AG04449 (cell line): ENCODE measurements at regions not wholly inside any gene's neighbourhood (a gene's known extent, or its start where the extent isn't known, plus 50 kb on each side); places are given as distances from the start of the nearest gene placed in this dataset.
"Not testable (repeated sequence)": the region's sequence is repeated elsewhere in the genome, so short reads cannot be mapped to it uniquely, and the experiment has no call there.

Experiments
- CTCF ChIA-PET: fragments of 350-600 bp; formaldehyde crosslinking; extraction: SDS; loops from one replicate; lab custom pipeline; 2021; ENCODE audit warnings: antibody characterized with exemption; lab: Yijun Ruan, JAX
- POLR2A ChIA-PET: fragments of 400-600, 350-600 bp; formaldehyde crosslinking; extraction: SDS; loops from one replicate; lab custom pipeline; 2020; ENCODE audit warnings: antibody characterized with exemption, inconsistent platforms; lab: Yijun Ruan, JAX
- DNase-seq: peaks from one replicate; pipeline ENCODE4 v3.0.0-alpha.2; 2010; ENCODE audit warnings: low read depth, low spot score
- H3K4me3 ChIP-seq: 2 replicates; pipeline ENCODE4 v1.5.1; 2011; ENCODE audit warnings: low read depth, mild to moderate bottlenecking, control low read depth, low read length
- CTCF ChIP-seq: IDR thresholded peaks from one replicate; pipeline ENCODE4 v1.5.1; 2011; ENCODE audit warnings: mild to moderate bottlenecking, moderate library complexity, low read length, control low read depth, inconsistent platforms; ENCODE audit not compliant: insufficient read depth; ENCODE audit errors: missing control alignments

- POLR2A ChIA-PET, DNase-seq, CTCF ChIA-PET: not testable (repeated sequence)
Observed at GRCh38 chr14:105721602-105721970, 195.2 kb downstream of the TMEM121 start.

GRCh38 chr14:105721996-105722709 lies 195.8 kb downstream of the TMEM121 start:
- CTCF ChIA-PET, H3K4me3 ChIP-seq, POLR2A ChIA-PET, DNase-seq: not testable (repeated sequence)

More at GRCh38 chr14:105721602-105721970, 195.2 kb downstream of the TMEM121 start:
- H3K4me3 ChIP-seq: not testable (repeated sequence)

GRCh38 chr14:105723271-105723670 lies 196.9 kb downstream of the TMEM121 start:
- POLR2A ChIA-PET, DNase-seq: not testable (repeated sequence)

GRCh38 chr14:105723776-105724175 lies 197.4 kb downstream of the TMEM121 start:
- DNase-seq, POLR2A ChIA-PET, H3K4me3 ChIP-seq, CTCF ChIA-PET: not testable (repeated sequence)

More at GRCh38 chr14:105723271-105723670, 196.9 kb downstream of the TMEM121 start:
- H3K4me3 ChIP-seq, CTCF ChIA-PET: not testable (repeated sequence)

GRCh38 chr14:105729825-105730368 lies 203.5 kb downstream of the TMEM121 start:
- H3K4me3 ChIP-seq, CTCF ChIA-PET, POLR2A ChIA-PET, DNase-seq: not testable (repeated sequence)

- POLR2A ChIA-PET, CTCF ChIA-PET, H3K4me3 ChIP-seq, DNase-seq: not testable (repeated sequence)
Observed at GRCh38 chr14:105730731-105731130, 204.3 kb downstream of the TMEM121 start.

- POLR2A ChIA-PET, DNase-seq, CTCF ChIA-PET, H3K4me3 ChIP-seq: not testable (repeated sequence)
Observed at GRCh38 chr14:105731221-105731985, 205.0 kb downstream of the TMEM121 start.

GRCh38 chr14:105733081-105734065 lies 207.0 kb downstream of the TMEM121 start:
- no peak for TF ChIP-seq CTCF
- ChIA-PET POLR2A (no interaction called here), CTCF (no interaction called here)
- H3K4me3 ChIP-seq: no peak overlapping the region
- no peak for DNase-seq

- POLR2A ChIA-PET, CTCF ChIA-PET, DNase-seq, H3K4me3 ChIP-seq: not testable (repeated sequence)
Observed at GRCh38 chr14:105734241-105734640, 207.9 kb downstream of the TMEM121 start.

GRCh38 chr14:105736331-105736730 lies 209.9 kb downstream of the TMEM121 start:
- POLR2A ChIA-PET, H3K4me3 ChIP-seq, CTCF ChIA-PET, DNase-seq: not testable (repeated sequence)
